ENCODE measurements at regions not wholly inside any gene's neighbourhood (a gene's known extent, or its start where the extent isn't known, plus 50 kb on each side); places are given as distances from the start of the nearest gene placed in this dataset.

- TF ChIP-seq CTCF (IDR thresholded peaks at IDR 0.05) (no peak), EZH2 (IDR thresholded peaks at IDR 0.05; ENCODE audit: borderline replicate concordance, insufficient read depth, low read depth, low read length, poor library complexity, severe bottlenecking) (no peak)
Measured at GRCh38 chr20:8935878-8936277, 133.0 kb upstream of the PLCB4 start.

All from B cell (primary cell).